BLaER1 treated with 17β-estradiol and CSF1 and Interleukin-3, amounts not matched to agents 10 nM and 100 nM (cell line): ENCODE measurements at regions not wholly inside any gene's neighbourhood (a gene's known extent, or its start where the extent isn't known, plus 50 kb on each side); places are given as distances from the start of the nearest gene placed in this dataset.

ENCODE experiments used
- H3K27ac ChIP-seq, 11 experiments: shearing (Covaris generic); formaldehyde crosslinking; 2 replicates each; pipeline ENCODE4 v1.8.1; 2022
- H3K27me3 ChIP-seq, 11 experiments: shearing (Covaris generic); formaldehyde crosslinking; 2 replicates each; pipeline ENCODE4 v1.8.1; 2022
- H3K36me3 ChIP-seq, 11 experiments: shearing (Covaris generic); formaldehyde crosslinking; 2 replicates each; pipeline ENCODE4 v1.8.1; 2022
- H3K4me1 ChIP-seq, 10 experiments: shearing (Covaris generic); formaldehyde crosslinking; 2 replicates each; pipeline ENCODE4 v1.8.1; 2022
- H3K4me2 ChIP-seq, 11 experiments: shearing (Covaris generic); formaldehyde crosslinking; 2 replicates each; pipeline ENCODE4 v1.8.1; 2022
- H3K4me3 ChIP-seq, 10 experiments: shearing (Covaris generic); formaldehyde crosslinking; 2 replicates each; pipeline ENCODE4 v1.8.1; 2022
- H3K9ac ChIP-seq, 11 experiments: shearing (Covaris generic); formaldehyde crosslinking; 2 replicates each; pipeline ENCODE4 v1.8.1; 2022
- H3K9me3 ChIP-seq, 11 experiments: shearing (Covaris generic); formaldehyde crosslinking; replicated peaks in 1 of 11; 2 replicates each; pipeline ENCODE4 v1.8.1; 2022
- H4K20me1 ChIP-seq, 11 experiments: shearing (Covaris generic); formaldehyde crosslinking; 2 replicates each; pipeline ENCODE4 v1.8.1; 2022
- Cebpa-rat ChIP-seq, 11 experiments: shearing (Covaris generic); IDR thresholded peaks; 2 replicates each; pipeline ENCODE4 v1.8.1; 2022

DNA sequence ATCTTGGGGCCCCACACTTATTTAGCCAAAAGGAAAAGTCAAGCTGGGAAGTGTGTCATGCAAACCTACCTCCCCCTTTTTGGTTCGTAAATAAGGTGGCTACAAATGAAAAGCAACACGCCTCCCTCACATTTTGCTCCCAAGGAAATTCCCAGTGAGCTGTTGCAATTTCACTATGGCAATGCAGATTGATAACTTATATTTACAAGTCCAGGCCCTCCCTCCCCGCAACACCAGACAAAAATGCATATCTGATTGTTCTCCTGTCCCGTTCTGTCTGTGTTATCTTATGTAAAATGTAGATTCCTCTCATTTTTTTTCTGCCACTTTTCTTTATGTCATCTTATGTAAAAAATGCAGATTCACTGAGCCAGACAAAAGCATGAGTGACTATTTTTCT lies 1305.3 kb downstream of the SLITRK5 start:
- Histone ChIP-seq H3K9me3 (no peaks in the 10 kb centered on the region), H3K36me3 (no peaks in the 10 kb centered on the region), H3K4me3 (no peak overlapping the region), H3K4me2 (no peak overlapping the region), H3K27ac (no peak overlapping the region), H3K4me1 (peaks cover 0 to 8% (median 4%) of the 10 kb centered on the region in 10 experiments; a peak in 3 of 20 replicates), H3K9ac (no peak overlapping the region), H3K27me3 (no peaks in the 10 kb centered on the region), H4K20me1 (no peaks in the 10 kb centered on the region)
- TF ChIP-seq Cebpa-rat (IDR thresholded peaks at IDR 0.05), result no peak

DNA sequence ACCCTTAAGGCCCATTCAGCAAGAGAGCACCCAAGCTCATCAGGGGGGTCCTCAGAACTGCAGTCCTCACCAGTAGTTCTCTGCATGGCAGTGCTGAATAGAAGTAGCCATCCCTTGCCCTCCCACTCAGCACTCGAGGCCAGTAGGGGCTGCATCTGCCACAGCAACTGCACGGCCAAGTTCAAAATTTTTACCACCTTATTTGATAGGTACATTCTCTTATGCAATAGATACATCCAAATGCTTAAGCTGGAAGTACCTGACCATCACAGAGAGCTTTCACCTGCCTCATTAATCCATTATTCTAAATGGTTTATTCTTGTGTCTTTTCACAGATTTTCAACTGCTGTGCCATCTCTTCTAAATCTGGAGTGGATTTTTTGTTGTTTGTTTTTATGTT lies 1307.4 kb downstream of the SLITRK5 start:
- Histone ChIP-seq H3K4me1 (peaks cover 0 to 8% (median 4%) of the 10 kb centered on the region in 10 experiments; a peak in 3 of 20 replicates), H3K4me2 (no peak overlapping the region), H3K9me3 (no peaks in the 10 kb centered on the region), H4K20me1 (no peaks in the 10 kb centered on the region), H3K9ac (no peak overlapping the region), H3K36me3 (no peaks in the 10 kb centered on the region), H3K4me3 (no peak overlapping the region), H3K27ac (no peak overlapping the region), H3K27me3 (no peaks in the 10 kb centered on the region)
- TF ChIP-seq Cebpa-rat (IDR thresholded peaks at IDR 0.05), result peak in 4 of 11 experiments; percentile 13 to 72 (median 34); a peak in 5 of 22 replicates

DNA sequence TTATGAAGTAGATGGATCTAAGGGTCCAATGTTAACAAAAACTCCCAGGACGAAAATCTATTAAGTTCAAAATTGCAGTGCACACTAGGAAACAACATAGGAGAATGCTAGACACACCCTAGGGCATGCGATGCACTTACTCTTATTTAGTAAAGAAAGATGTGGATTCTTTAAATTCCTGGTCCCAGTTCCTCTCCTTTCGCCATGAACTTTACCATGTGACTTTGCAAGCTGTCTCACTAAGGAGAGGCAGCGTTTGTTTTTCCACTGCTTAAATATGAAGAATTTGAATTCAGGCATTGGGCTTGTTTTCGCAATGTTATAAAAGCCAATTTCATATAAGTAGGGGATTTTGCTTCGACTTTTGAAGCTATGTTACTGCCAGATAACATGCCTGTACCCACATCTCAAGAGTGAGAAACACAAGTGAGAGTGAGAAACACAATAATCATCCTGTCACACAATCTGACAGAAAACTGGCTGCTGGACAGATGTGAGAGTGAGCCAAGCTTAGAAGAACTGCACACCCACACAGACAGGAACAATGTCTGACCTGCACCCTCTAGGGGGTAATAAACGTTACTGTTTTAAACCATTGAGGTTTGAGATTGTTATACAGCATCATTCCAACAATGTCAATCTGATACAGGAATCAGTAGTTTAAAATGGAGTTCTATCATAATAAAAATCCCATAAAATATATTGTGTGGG lies 1308.4 kb downstream of the SLITRK5 start:
- H3K4me1 ChIP-seq, result peaks cover 0 to 8% (median 4%) of the 10 kb centered on the region in 10 experiments; a peak in 3 of 20 replicates
- peak overlapping the region in 1 of 11 experiments; percentile 22; a peak in 1 of 22 replicates for H3K27ac ChIP-seq

DNA sequence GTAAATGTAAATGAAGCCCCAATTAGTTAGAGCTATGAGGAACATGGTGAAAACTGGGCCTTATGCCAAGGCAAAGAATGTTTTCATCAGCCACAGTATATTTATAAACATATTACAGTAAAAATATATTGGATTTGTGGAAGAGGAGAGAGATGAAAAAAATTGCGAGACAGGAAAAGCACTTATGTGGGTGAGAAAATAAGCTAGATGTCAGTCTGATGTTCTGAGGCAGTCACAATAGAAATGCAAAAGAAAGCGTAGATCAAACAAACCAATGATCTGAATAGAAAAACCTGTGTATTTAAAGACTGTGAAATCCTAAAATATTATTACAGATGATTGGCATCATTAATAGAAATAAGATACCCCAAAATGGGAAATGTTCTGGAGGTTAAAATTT lies 1332.5 kb downstream of the SLITRK5 start:
- Histone ChIP-seq H3K27me3 (no peaks in the 10 kb centered on the region), H3K9me3 (no peaks in the 10 kb centered on the region), H3K4me1 (no peaks in the 10 kb centered on the region), H3K4me2 (no peak overlapping the region), H3K36me3 (no peaks in the 10 kb centered on the region), H3K9ac (no peak overlapping the region), H3K4me3 (no peak overlapping the region), H3K27ac (no peak overlapping the region), H4K20me1 (no peaks in the 10 kb centered on the region)
- no peak for TF ChIP-seq Cebpa-rat (IDR thresholded peaks at IDR 0.05)

More for the DNA sequence above, 1308.4 kb downstream of the SLITRK5 start:
- H3K9me3 ChIP-seq, result no peaks in the 10 kb centered on the region
- H3K4me3 ChIP-seq, result no peak overlapping the region
- H3K9ac ChIP-seq, result no peak overlapping the region
- H4K20me1 ChIP-seq, result no peaks in the 10 kb centered on the region
- peak overlapping the region in 5 of 11 experiments; percentile 1 to 21 (median 2); a peak in 1 of 22 replicates for H3K4me2 ChIP-seq
- H3K27me3 ChIP-seq, result no peaks in the 10 kb centered on the region
- TF ChIP-seq Cebpa-rat (IDR thresholded peaks at IDR 0.05), result no peak
- no peaks in the 10 kb centered on the region for H3K36me3 ChIP-seq

DNA sequence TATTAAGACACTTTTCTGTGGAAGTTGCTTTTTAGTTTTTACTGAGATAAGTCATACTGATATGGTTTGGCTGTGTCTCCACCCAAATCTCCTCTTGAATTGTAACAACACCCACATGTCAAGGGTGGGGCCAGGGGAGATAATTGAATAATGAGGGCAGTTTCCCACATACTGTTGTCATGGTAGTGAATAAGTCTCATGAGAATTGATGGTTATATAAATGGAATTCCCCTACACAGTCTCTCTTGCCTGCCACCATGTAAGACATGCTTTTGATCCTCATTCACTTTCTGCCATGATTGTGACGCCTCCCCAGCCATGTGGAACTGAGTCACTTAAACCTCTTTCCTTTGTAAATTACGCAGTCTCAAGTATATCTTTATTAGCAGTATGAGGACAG lies 1340.4 kb downstream of the SLITRK5 start:
- no peak overlapping the region for H3K4me3 ChIP-seq
- no peak overlapping the region for H3K4me2 ChIP-seq
- H3K27me3 ChIP-seq, result no peaks in the 10 kb centered on the region
- H3K9ac ChIP-seq, result no peak overlapping the region
- H3K4me1 ChIP-seq, result no peaks in the 10 kb centered on the region; a peak in 1 of 20 replicates
- peaks cover 0 to 4% (median 0%) of the 10 kb centered on the region in 11 experiments; a peak in 2 of 22 replicates for H3K9me3 ChIP-seq
- no peaks in the 10 kb centered on the region for H3K36me3 ChIP-seq
- H4K20me1 ChIP-seq, result no peaks in the 10 kb centered on the region
- no peak for TF ChIP-seq Cebpa-rat (IDR thresholded peaks at IDR 0.05)
- H3K27ac ChIP-seq, result no peak overlapping the region

DNA sequence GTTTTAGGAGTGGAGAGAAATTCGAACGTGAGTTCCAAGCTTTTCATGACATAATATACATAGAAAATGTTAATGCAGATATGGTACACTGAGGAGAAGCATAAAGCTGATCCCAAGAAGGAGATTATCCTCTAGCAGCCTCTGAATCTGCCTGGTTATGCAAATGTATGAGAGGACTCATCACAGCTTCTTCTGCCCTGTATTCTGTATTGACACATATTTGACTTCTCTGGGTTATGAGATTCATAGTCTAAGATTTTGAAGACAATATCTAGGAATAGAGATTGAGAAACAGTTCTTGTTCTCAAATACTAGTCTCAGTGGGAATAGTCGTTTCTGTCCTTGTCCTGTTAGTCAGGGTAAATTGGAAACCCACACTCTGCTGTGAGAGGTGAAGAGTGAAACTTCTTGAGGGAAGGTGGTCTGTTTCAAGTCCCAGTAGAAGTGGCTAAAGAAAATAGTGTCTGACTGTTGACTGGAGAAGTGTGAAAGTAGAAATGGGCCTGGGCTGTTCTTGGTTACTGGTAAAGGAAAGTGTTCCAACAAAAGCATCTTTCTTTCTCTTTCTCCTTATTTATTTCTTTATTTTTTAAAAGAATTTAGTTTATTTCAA lies 1356.6 kb downstream of the SLITRK5 start:
- H3K9ac ChIP-seq, result no peak overlapping the region
- TF ChIP-seq Cebpa-rat (IDR thresholded peaks at IDR 0.05), result no peak
- H3K9me3 ChIP-seq, result peaks cover under 1 to 14% (median 10%) of the 10 kb centered on the region in 11 experiments; a peak in 14 of 22 replicates
- H3K27me3 ChIP-seq, result no peaks in the 10 kb centered on the region
- H3K36me3 ChIP-seq, result no peaks in the 10 kb centered on the region
- H3K27ac ChIP-seq, result no peak overlapping the region
- no peaks in the 10 kb centered on the region for H4K20me1 ChIP-seq
- no peak overlapping the region for H3K4me2 ChIP-seq
- H3K4me1 ChIP-seq, result peaks cover 0 to 8% (median 0%) of the 10 kb centered on the region in 10 experiments; a peak in 7 of 20 replicates
- no peak overlapping the region for H3K4me3 ChIP-seq

DNA sequence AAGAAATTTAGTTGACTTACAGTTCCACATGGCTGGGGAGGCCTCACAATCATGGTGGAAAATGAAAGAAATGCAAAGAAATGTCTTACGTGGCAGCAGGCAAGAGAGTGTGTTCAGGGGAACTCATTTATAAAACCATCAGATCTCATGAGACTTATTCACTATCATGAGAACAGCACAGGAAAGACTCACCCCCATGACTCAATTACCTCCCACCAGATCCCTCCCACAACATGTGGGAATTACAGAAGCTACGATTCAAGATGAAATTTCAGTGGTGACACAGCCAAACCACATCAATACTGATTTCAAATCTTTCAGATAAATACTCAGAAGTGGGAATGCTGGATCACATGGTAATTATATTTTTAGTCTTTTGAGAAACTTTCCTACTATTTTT lies 1357.9 kb downstream of the SLITRK5 start:
- Histone ChIP-seq H3K36me3 (0 out of 22 replicates have a peak, but pooled peaks cover 0 to 5% (median 0%) of the 10 kb centered on the region in 11 experiments), H3K27me3 (no peaks in the 10 kb centered on the region), H4K20me1 (no peaks in the 10 kb centered on the region), H3K9ac (no peak overlapping the region), H3K9me3 (peaks cover 13 to 27% (median 22%) of the 10 kb centered on the region in 11 experiments), H3K4me2 (peak overlapping the region in 3 of 11 experiments; percentile 14 to 19 (median 16); a peak in 2 of 22 replicates), H3K27ac (peak overlapping the region in 2 of 11 experiments; percentile 2 to 35; a peak in 2 of 22 replicates), H3K4me3 (no peak overlapping the region), H3K4me1 (peaks cover 0 to 8% (median 0%) of the 10 kb centered on the region in 10 experiments; a peak in 7 of 20 replicates)
- TF ChIP-seq Cebpa-rat (IDR thresholded peaks at IDR 0.05), result no peak

DNA sequence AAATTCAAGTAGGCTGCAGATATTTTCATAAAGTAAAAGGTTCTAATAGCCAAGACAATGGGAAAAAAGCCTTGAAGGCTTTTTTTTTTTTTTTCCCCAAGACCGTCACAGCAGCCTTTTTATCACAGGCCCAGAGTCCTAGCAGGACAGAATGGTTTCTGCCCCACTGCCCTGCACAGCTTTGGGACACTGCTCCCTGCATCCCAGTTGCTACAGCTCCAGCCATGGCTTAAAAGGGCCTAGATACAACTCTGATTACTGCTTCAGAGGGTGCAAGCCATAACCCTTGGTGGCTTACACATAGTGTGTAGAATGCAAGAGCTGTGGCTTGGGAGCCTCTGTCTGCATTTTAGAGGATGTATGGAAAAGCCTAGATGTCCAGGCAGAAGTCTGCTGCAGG lies 1362.8 kb downstream of the SLITRK5 start:
- H3K36me3 ChIP-seq, result 0 out of 22 replicates have a peak, but pooled peaks cover 0 to 7% (median 0%) of the 10 kb centered on the region in 11 experiments
- H3K4me3 ChIP-seq, result no peak overlapping the region
- H3K9ac ChIP-seq, result no peak overlapping the region
- H3K9me3 ChIP-seq, result peaks cover 21 to 34% (median 26%) of the 10 kb centered on the region in 11 experiments
- H3K27me3 ChIP-seq, result no peaks in the 10 kb centered on the region
- H3K4me1 ChIP-seq, result peaks cover 0 to 4% (median 0%) of the 10 kb centered on the region in 10 experiments; a peak in 7 of 20 replicates
- H3K4me2 ChIP-seq, result no peak overlapping the region
- H4K20me1 ChIP-seq, result no peaks in the 10 kb centered on the region
- no peak overlapping the region for H3K27ac ChIP-seq
- TF ChIP-seq Cebpa-rat (IDR thresholded peaks at IDR 0.05), result no peak

DNA sequence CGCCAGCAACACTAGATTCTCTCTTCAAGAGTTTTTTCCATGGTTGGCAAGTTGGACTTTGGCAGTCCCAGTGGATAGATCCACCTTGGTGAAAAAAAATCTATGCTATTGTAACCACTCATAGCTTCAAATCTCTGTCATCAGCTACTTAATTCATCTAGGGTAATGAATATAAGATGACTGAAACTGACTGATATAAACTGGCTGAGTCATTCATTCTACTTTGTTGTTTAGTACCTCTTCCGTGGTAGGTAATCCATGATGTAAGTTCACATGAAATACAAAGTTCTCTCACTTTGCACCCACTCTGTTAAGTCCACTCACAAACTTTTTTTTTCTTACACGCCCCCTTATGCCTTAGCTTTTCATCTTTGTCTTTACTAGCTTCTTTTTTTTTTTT lies 1381.5 kb downstream of the SLITRK5 start:
- Histone ChIP-seq H3K4me2 (no peak overlapping the region), H4K20me1 (no peaks in the 10 kb centered on the region), H3K4me1 (no peaks in the 10 kb centered on the region), H3K9ac (no peak overlapping the region), H3K27ac (no peak overlapping the region), H3K36me3 (no peaks in the 10 kb centered on the region), H3K27me3 (no peaks in the 10 kb centered on the region), H3K4me3 (no peak overlapping the region), H3K9me3 (no peaks in the 10 kb centered on the region; a peak in 1 of 22 replicates)
- TF ChIP-seq Cebpa-rat (IDR thresholded peaks at IDR 0.05), result no peak
